H9 (cell line): ENCODE measurements at regions not wholly inside any gene's neighbourhood (a gene's known extent, or its start where the extent isn't known, plus 50 kb on each side); places are given as distances from the start of the nearest gene placed in this dataset.

ENCODE experiments used
- DNase-seq: peaks from one replicate; pipeline ENCODE4 v3.0.0-alpha.2; 2017
- H2AFZ ChIP-seq: one replicate; pipeline ENCODE4 v1.6.1; 2013; ENCODE audit warnings: mild to moderate bottlenecking, low read length, control low read depth, moderate library complexity
- H2AK5ac ChIP-seq: 2 replicates; pipeline ENCODE4 v1.6.1; 2013; ENCODE audit warnings: low read length, control low read depth, mixed read lengths; ENCODE audit not compliant: insufficient read length
- H2BK120ac ChIP-seq: one replicate; pipeline ENCODE4 v1.6.1; 2013; ENCODE audit warnings: low read depth, mild to moderate bottlenecking, low read length, control low read depth, inconsistent platforms; ENCODE audit not compliant: poor library complexity, severe bottlenecking
- H2BK12ac ChIP-seq: 2 replicates; pipeline ENCODE4 v1.6.1; 2013; ENCODE audit warnings: low read length, control low read depth, mixed read lengths, low read depth; ENCODE audit not compliant: insufficient read length
- H2BK15ac ChIP-seq: 2 replicates; pipeline ENCODE4 v1.6.1; 2013; ENCODE audit warnings: low read depth, low read length, control low read depth
- H2BK20ac ChIP-seq: one replicate; pipeline ENCODE4 v1.6.1; 2013; ENCODE audit warnings: low read depth, mild to moderate bottlenecking, low read length, control low read depth, inconsistent platforms; ENCODE audit not compliant: poor library complexity, severe bottlenecking
- H2BK5ac ChIP-seq: 2 replicates; pipeline ENCODE4 v1.6.1; 2013; ENCODE audit warnings: low read length, control low read depth, mixed read lengths; ENCODE audit not compliant: insufficient read length
- H3K14ac ChIP-seq: 2 replicates; pipeline ENCODE4 v1.6.1; 2013; ENCODE audit warnings: low read length, control low read depth; ENCODE audit not compliant: insufficient read depth
- H3K18ac ChIP-seq: 2 replicates; pipeline ENCODE4 v1.6.1; 2013; ENCODE audit warnings: low read depth, mild to moderate bottlenecking, mixed read lengths, low read length, control low read depth; ENCODE audit not compliant: insufficient read length
- H3K23ac ChIP-seq: 2 replicates; pipeline ENCODE4 v1.6.1; 2013; ENCODE audit warnings: low read length, control low read depth, mixed read lengths, low read depth; ENCODE audit not compliant: insufficient read length
- H3K23me2 ChIP-seq: 2 replicates; pipeline ENCODE4 v1.6.1; 2013; ENCODE audit warnings: low read depth, mild to moderate bottlenecking, mixed read lengths, low read length, control low read depth; ENCODE audit not compliant: insufficient read length, poor library complexity, severe bottlenecking
- H3K27ac ChIP-seq: 2 replicates; pipeline ENCODE4 v1.5.1; 2013; ENCODE audit warnings: low read length, control low read depth, mixed read lengths, low read depth; ENCODE audit not compliant: insufficient read length
- H3K27me3 ChIP-seq: 2 replicates; pipeline ENCODE4 v1.6.1; 2013; ENCODE audit warnings: low read length, control low read depth, inconsistent platforms; ENCODE audit not compliant: insufficient read depth
- H3K4ac ChIP-seq: 2 replicates; pipeline ENCODE4 v1.6.1; 2013; ENCODE audit warnings: low read depth, mild to moderate bottlenecking, control low read depth, inconsistent platforms, low read length, moderate library complexity
- H3K4me1 ChIP-seq: 2 replicates; pipeline ENCODE4 v1.6.1; 2013; ENCODE audit warnings: low read length, control low read depth, inconsistent platforms; ENCODE audit not compliant: insufficient read depth
- H3K4me2 ChIP-seq: 2 replicates; pipeline ENCODE4 v1.6.1; 2013; ENCODE audit warnings: low read length, control low read depth, mixed read lengths; ENCODE audit not compliant: insufficient read length, insufficient read depth
- H3K56ac ChIP-seq: 2 replicates; pipeline ENCODE4 v1.6.1; 2013; ENCODE audit warnings: low read depth, mild to moderate bottlenecking, mixed read lengths, low read length, control low read depth; ENCODE audit not compliant: insufficient read length
- H3K79me1 ChIP-seq: 2 replicates; pipeline ENCODE4 v1.6.1; 2013; ENCODE audit warnings: low read depth, mild to moderate bottlenecking, moderate library complexity, low read length, control low read depth, inconsistent platforms; ENCODE audit not compliant: insufficient read depth, poor library complexity, severe bottlenecking
- H3K79me2 ChIP-seq: 2 replicates; pipeline ENCODE4 v1.6.1; 2013; ENCODE audit warnings: low read length, control low read depth, inconsistent platforms; ENCODE audit not compliant: insufficient read depth
- H3K9ac ChIP-seq: 2 replicates; pipeline ENCODE4 v1.6.1; 2013; ENCODE audit warnings: low read length, control low read depth, mixed read lengths; ENCODE audit not compliant: insufficient read length; ENCODE audit errors: extremely low read depth
- H3K9me3 ChIP-seq: one replicate; pipeline ENCODE4 v1.6.1; 2013; ENCODE audit warnings: low read depth, low read length, inconsistent platforms; ENCODE audit not compliant: control insufficient read depth
- H3T11ph ChIP-seq: one replicate; pipeline ENCODE4 v1.6.1; 2013; ENCODE audit warnings: mild to moderate bottlenecking, low read length, control low read depth, inconsistent platforms
- H4K20me1 ChIP-seq: one replicate; pipeline ENCODE4 v1.6.1; 2013; ENCODE audit not compliant: control insufficient read depth, insufficient read length, insufficient read depth
- H4K5ac ChIP-seq: 2 replicates; pipeline ENCODE4 v1.6.1; 2013; ENCODE audit warnings: low read depth, mild to moderate bottlenecking, mixed read lengths, low read length, control low read depth; ENCODE audit not compliant: insufficient read length
- H4K8ac ChIP-seq: replicated peaks from 2 replicates; pipeline ENCODE4 v1.6.1; 2013; ENCODE audit warnings: low read length, control low read depth, mixed read lengths, low read depth; ENCODE audit not compliant: insufficient read length
- H4K91ac ChIP-seq: 2 replicates; pipeline ENCODE4 v1.6.1; 2013; ENCODE audit warnings: low read depth, mild to moderate bottlenecking, moderate library complexity, mixed read lengths, low read length, control low read depth; ENCODE audit not compliant: insufficient read length
- H3K27ac Mint-ChIP-seq, 3 experiments: 2 replicates in 2 of 3; 3 replicates in 1 of 3; pipeline ENCODE4 v1.8.0; 2020 to 2021; ENCODE audit warnings: mixed read lengths in 3 of 3, mild to moderate bottlenecking in 1 of 3, moderate library complexity in 1 of 3
- H3K27me3 Mint-ChIP-seq: 2 replicates; pipeline ENCODE4 v1.8.0; 2021; ENCODE audit warnings: low read depth, mild to moderate bottlenecking, moderate library complexity, mixed read lengths
- H3K36me3 Mint-ChIP-seq, 3 experiments: 2 replicates in 2 of 3; 3 replicates in 1 of 3; pipeline ENCODE4 v1.8.0; 2020 to 2021; ENCODE audit warnings: low read depth in 3 of 3, mixed read lengths in 3 of 3; ENCODE audit not compliant: insufficient read depth in 1 of 3
- H3K4me1 Mint-ChIP-seq, 2 experiments: 2 replicates each; pipeline ENCODE4 v1.8.0; 2020; ENCODE audit warnings: mixed read lengths in 2 of 2
- H3K4me3 Mint-ChIP-seq, 2 experiments: 2 replicates in 1 of 2; 3 replicates in 1 of 2; pipeline ENCODE4 v1.8.0; 2020 to 2021; ENCODE audit warnings: mild to moderate bottlenecking in 2 of 2, mixed read lengths in 2 of 2, moderate library complexity in 1 of 2
- H3K9me3 Mint-ChIP-seq, 2 experiments: 2 replicates in 1 of 2; 3 replicates in 1 of 2; pipeline ENCODE4 v1.8.0; 2020; ENCODE audit warnings: mild to moderate bottlenecking in 2 of 2, mixed read lengths in 2 of 2, moderate library complexity in 1 of 2
- WGBS: extraction: QIAGEN DNeasy Blood & Tissue Kit; methylation state at CpG from one replicate; pipeline ENCODE4 v1.1.7; 2013; ENCODE audit warnings: missing lambda C conversion rate, low lambda C conversion rate, mixed read lengths; ENCODE audit not compliant: insufficient read length; ENCODE audit errors: extremely low coverage; 5-methylcytosine and 5-hydroxymethylcytosine counted together
- TF ChIP-seq, protein P1 (sequence below): fragments of 200-600 bp; sonication (generic); conservative IDR thresholded peaks from 3 replicates; pipeline ENCODE4 v1.8.0; 2021; ENCODE audit warnings: antibody characterized with exemption, mild to moderate bottlenecking

- H3K4me1 Mint-ChIP-seq = peaks cover 0 to 5% of the 10 kb centered on the region in 2 experiments; a peak in 2 of 4 replicates
These were observed 335.7 kb downstream of the DDX10 start for GRCh38 chr11:109000531-109000930.

More at GRCh38 chr11:109000531-109000930, 335.7 kb downstream of the DDX10 start:
- Histone ChIP-seq H3K79me2 (no peaks in the 10 kb centered on the region), H2AFZ (no peak overlapping the region), H3K27me3 (no peaks in the 10 kb centered on the region), H3K9ac (no peak overlapping the region), H3K23me2 (no peaks in the 10 kb centered on the region), H2BK15ac (no peak overlapping the region), H2BK120ac (no peak overlapping the region), H4K91ac (no peak overlapping the region), H3K18ac (no peak overlapping the region), H4K8ac (no peak overlapping the region), H4K5ac (no peak overlapping the region), H3K79me1 (no peaks in the 10 kb centered on the region), H3K14ac (no peak overlapping the region), H2BK12ac (no peak overlapping the region), H2AK5ac (no peak overlapping the region), H3K27ac (no peak overlapping the region), H3K23ac (no peak overlapping the region), H3K9me3 (no peaks in the 10 kb centered on the region), H3T11ph (no peak overlapping the region), H4K20me1 (no peaks in the 10 kb centered on the region), H3K4me2 (no peak overlapping the region), H3K4me1 (no peaks in the 10 kb centered on the region), H2BK5ac (no peak overlapping the region), H2BK20ac (no peak overlapping the region), H3K56ac (no peak overlapping the region), H3K4ac (no peak overlapping the region)
- TF ChIP-seq, protein P1, sequence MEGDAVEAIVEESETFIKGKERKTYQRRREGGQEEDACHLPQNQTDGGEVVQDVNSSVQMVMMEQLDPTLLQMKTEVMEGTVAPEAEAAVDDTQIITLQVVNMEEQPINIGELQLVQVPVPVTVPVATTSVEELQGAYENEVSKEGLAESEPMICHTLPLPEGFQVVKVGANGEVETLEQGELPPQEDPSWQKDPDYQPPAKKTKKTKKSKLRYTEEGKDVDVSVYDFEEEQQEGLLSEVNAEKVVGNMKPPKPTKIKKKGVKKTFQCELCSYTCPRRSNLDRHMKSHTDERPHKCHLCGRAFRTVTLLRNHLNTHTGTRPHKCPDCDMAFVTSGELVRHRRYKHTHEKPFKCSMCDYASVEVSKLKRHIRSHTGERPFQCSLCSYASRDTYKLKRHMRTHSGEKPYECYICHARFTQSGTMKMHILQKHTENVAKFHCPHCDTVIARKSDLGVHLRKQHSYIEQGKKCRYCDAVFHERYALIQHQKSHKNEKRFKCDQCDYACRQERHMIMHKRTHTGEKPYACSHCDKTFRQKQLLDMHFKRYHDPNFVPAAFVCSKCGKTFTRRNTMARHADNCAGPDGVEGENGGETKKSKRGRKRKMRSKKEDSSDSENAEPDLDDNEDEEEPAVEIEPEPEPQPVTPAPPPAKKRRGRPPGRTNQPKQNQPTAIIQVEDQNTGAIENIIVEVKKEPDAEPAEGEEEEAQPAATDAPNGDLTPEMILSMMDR = no peak
- Mint-ChIP-seq H3K36me3 (no peaks in the 10 kb centered on the region), H3K27ac (no peak overlapping the region; a peak in 1 of 7 replicates), H3K9me3 (peaks cover 0 to 2% of the 10 kb centered on the region in 2 experiments; a peak in 1 of 5 replicates), H3K4me3 (no peak overlapping the region), H3K27me3 (peaks cover 1% of the 10 kb centered on the region; the same call in 1 of the 2 replicates)
- no peak for DNase-seq
- no CpG with 5 or more reads among the region's 1 CpG for WGBS
